ENCODE measurements at regions not wholly inside any gene's neighbourhood (a gene's known extent, or its start where the extent isn't known, plus 50 kb on each side); places are given as distances from the start of the nearest gene placed in this dataset.

- no peaks in the 10 kb centered on the region for H3K9me3 ChIP-seq (ENCODE audit: control insufficient read depth in 4 of 4, insufficient read depth in 3 of 4, low read length in 3 of 4)
- no peak overlapping the region for H3K4me3 ChIP-seq
- no peak overlapping the region for H3K27ac ChIP-seq (ENCODE audit: low read depth in 1 of 2, low read length in 1 of 2)
- no peak overlapping the region for H3K9ac ChIP-seq (ENCODE audit: insufficient read depth in 1 of 2, low read length in 2 of 2)
- WGBS, 2 donors: 86 to 90% methylated on average over 6 of the region's 6 CpGs
- H3K36me3 ChIP-seq (ENCODE audit: control insufficient read depth in 4 of 4, insufficient read depth in 4 of 4, low read length in 4 of 4): no peaks in the 10 kb centered on the region
- no peak for TF ChIP-seq CTCF (IDR thresholded peaks at IDR 0.05; ENCODE audit: control extremely low read depth, extremely low read depth)
- no peak for ATAC-seq (ENCODE audit: insufficient read depth, low FRiP score)
- H3K4me1 ChIP-seq (ENCODE audit: control insufficient read depth in 5 of 5, insufficient read depth in 5 of 5, low read length in 5 of 5): peaks cover 0 to 4% (median 0%) of the 10 kb centered on the region in 5 donors
- no peaks in the 10 kb centered on the region for H3K27me3 ChIP-seq (ENCODE audit: control insufficient read depth in 3 of 3, insufficient read depth in 3 of 3, low read length in 2 of 3)
- DNase-seq: no peak
Measured at GRCh38 chr5:158117467-158118160, 258.7 kb upstream of the CLINT1 start.

- Histone ChIP-seq H3K4me1 (ENCODE audit: control insufficient read depth in 5 of 5, insufficient read depth in 5 of 5, low read length in 5 of 5) (peaks cover 0 to 4% (median 0%) of the 10 kb centered on the region in 5 donors), H3K27me3 (ENCODE audit: control insufficient read depth in 3 of 3, insufficient read depth in 3 of 3, low read length in 2 of 3) (no peaks in the 10 kb centered on the region), H3K36me3 (ENCODE audit: control insufficient read depth in 4 of 4, insufficient read depth in 4 of 4, low read length in 4 of 4) (no peaks in the 10 kb centered on the region), H3K9me3 (ENCODE audit: control insufficient read depth in 4 of 4, insufficient read depth in 3 of 4, low read length in 3 of 4) (no peaks in the 10 kb centered on the region), H3K4me3 (no peak overlapping the region), H3K27ac (ENCODE audit: low read depth in 1 of 2, low read length in 1 of 2) (no peak overlapping the region), H3K9ac (ENCODE audit: insufficient read depth in 1 of 2, low read length in 2 of 2) (no peak overlapping the region)
- 60 to 80% methylated on average over 2 of the region's 2 CpGs for WGBS, 2 donors
- TF ChIP-seq CTCF (IDR thresholded peaks at IDR 0.05; ENCODE audit: control extremely low read depth, extremely low read depth): no peak
- no peak for DNase-seq
- ATAC-seq (ENCODE audit: insufficient read depth, low FRiP score): no peak
Measured at GRCh38 chr5:158116965-158117364, 258.0 kb upstream of the CLINT1 start.

GRCh38 chr5:158115468-158115867 is 256.5 kb upstream of the CLINT1 start:
- Histone ChIP-seq H3K36me3 (ENCODE audit: control insufficient read depth in 4 of 4, insufficient read depth in 4 of 4, low read length in 4 of 4) (no peaks in the 10 kb centered on the region), H3K9ac (ENCODE audit: insufficient read depth in 1 of 2, low read length in 2 of 2) (no peak overlapping the region), H3K27ac (ENCODE audit: low read depth in 1 of 2, low read length in 1 of 2) (no peak overlapping the region), H3K9me3 (ENCODE audit: control insufficient read depth in 4 of 4, insufficient read depth in 3 of 4, low read length in 3 of 4) (no peaks in the 10 kb centered on the region), H3K4me1 (ENCODE audit: control insufficient read depth in 5 of 5, insufficient read depth in 5 of 5, low read length in 5 of 5) (peaks cover 0 to 4% (median 0%) of the 10 kb centered on the region in 5 donors), H3K27me3 (ENCODE audit: control insufficient read depth in 3 of 3, insufficient read depth in 3 of 3, low read length in 2 of 3) (no peaks in the 10 kb centered on the region), H3K4me3 (no peak overlapping the region)
- DNase-seq: no peak
- no peak for ATAC-seq (ENCODE audit: insufficient read depth, low FRiP score)
- 86 to 88% methylated on average over 1 of the region's 1 CpG for WGBS, 2 donors
- TF ChIP-seq CTCF (IDR thresholded peaks at IDR 0.05; ENCODE audit: control extremely low read depth, extremely low read depth): no peak

GRCh38 chr5:158108177-158108576 is 249.2 kb upstream of the CLINT1 start:
- no peaks in the 10 kb centered on the region for H3K27me3 ChIP-seq (ENCODE audit: control insufficient read depth in 3 of 3, insufficient read depth in 3 of 3, low read length in 2 of 3)
- WGBS, 2 donors: 87 to 92% methylated on average over 3 of the region's 3 CpGs
- H3K36me3 ChIP-seq (ENCODE audit: control insufficient read depth in 4 of 4, insufficient read depth in 4 of 4, low read length in 4 of 4): no peaks in the 10 kb centered on the region
- DNase-seq (no peak), ATAC-seq (ENCODE audit: insufficient read depth, low FRiP score) (no peak)
- TF ChIP-seq CTCF (IDR thresholded peaks at IDR 0.05; ENCODE audit: control extremely low read depth, extremely low read depth): no peak
- H3K27ac ChIP-seq (ENCODE audit: low read depth in 1 of 2, low read length in 1 of 2): no peak overlapping the region
- no peak overlapping the region for H3K4me3 ChIP-seq
- no peaks in the 10 kb centered on the region for H3K4me1 ChIP-seq (ENCODE audit: control insufficient read depth in 5 of 5, insufficient read depth in 5 of 5, low read length in 5 of 5)
- H3K9me3 ChIP-seq (ENCODE audit: control insufficient read depth in 4 of 4, insufficient read depth in 3 of 4, low read length in 3 of 4): no peaks in the 10 kb centered on the region
- H3K9ac ChIP-seq (ENCODE audit: insufficient read depth in 1 of 2, low read length in 2 of 2): no peak overlapping the region

All from lung (tissue), 11 donors.